PC-3 (cell line): ENCODE measurements at regions not wholly inside any gene's neighbourhood (a gene's known extent, or its start where the extent isn't known, plus 50 kb on each side); places are given as distances from the start of the nearest gene placed in this dataset.

Experiments
- CTCF ChIP-seq: fragments of 300-600 bp; sonication (generic); conservative IDR thresholded peaks from 2 replicates; pipeline ENCODE4 v1.5.1; 2017; ENCODE audit warnings: antibody characterized with exemption, low read depth, mild to moderate bottlenecking, low read length
- EZH2 ChIP-seq: fragments of 300-600 bp; sonication (generic); IDR thresholded peaks from one replicate; pipeline ENCODE4 v1.6.1; 2017; ENCODE audit warnings: antibody characterized with exemption, mild to moderate bottlenecking, low read length; ENCODE audit not compliant: unreplicated experiment

GRCh38 chr9:107390778-107391177 is 98.8 kb downstream of the KLF4 start:
- no peak for TF ChIP-seq EZH2
- no peak for TF ChIP-seq CTCF
